Right cardiac atrium (tissue), 5 donors: ENCODE measurements at regions not wholly inside any gene's neighbourhood (a gene's known extent, or its start where the extent isn't known, plus 50 kb on each side); places are given as distances from the start of the nearest gene placed in this dataset.
"Not testable (repeated sequence)": the region's sequence is repeated elsewhere in the genome, so short reads cannot be mapped to it uniquely, and the experiment has no call there.

Experiments used
- ATAC-seq, 2 donors: fragments of 200-7000 bp; cut with Tn5 transposase; one replicate each; pipeline versions ENCODE4 v1.8.0 to v1.9.1; 2020; ENCODE audit warnings: moderate library complexity in 2 of 2, mild to moderate bottlenecking in 1 of 2
- DNase-seq, 3 donors: peaks; one replicate each; pipeline ENCODE4 v3.0.0-alpha.2; 2020
- H3K27ac ChIP-seq: one replicate; pipeline ENCODE4 v1.5.1; 2013; ENCODE audit warnings: mild to moderate bottlenecking, low read length, control low read depth, moderate library complexity
- H3K27me3 ChIP-seq: one replicate; pipeline ENCODE4 v1.6.1; 2013; ENCODE audit not compliant: control insufficient read depth, insufficient read depth
- H3K4me1 ChIP-seq: one replicate; pipeline ENCODE4 v1.6.1; 2013; ENCODE audit warnings: low read length; ENCODE audit not compliant: control insufficient read depth, insufficient read depth
- H3K4me3 ChIP-seq: one replicate; pipeline ENCODE4 v1.5.1; 2013; ENCODE audit warnings: low read length, control low read depth
- H3K9me3 ChIP-seq: one replicate; pipeline ENCODE4 v1.6.1; 2013; ENCODE audit warnings: low read length; ENCODE audit not compliant: control insufficient read depth
- WGBS: extraction: QIAGEN DNeasy Blood & Tissue Kit; methylation state at CpG from one replicate; pipeline ENCODE4 v1.1.7; 2013; 5-methylcytosine and 5-hydroxymethylcytosine counted together
- intact Hi-C, 4 donors: fragments of 100-400 bp; cut with DNase I; formaldehyde crosslinking; loops; one replicate each; pipeline versions ENCODE4 v1.11.0 to v1.14.0; 2022 to 2023
- donor health status: healthy with polysubstance abuse.
- donor health status: DM: no; HTN: yes; CAD: no.
- donor health status: DM: no; HTN: no; CAD: no.
- donor health status: DM: no; HTN: yes; CAD: no; lungs with severe emphysema.
- donor health status: DM: yes; HTN: yes; CAD: no.

- intact Hi-C loops, result loop anchor here in 1 of 4 donors (10.0 kb wide), 1 partner anchor 430 kb away; the partner anchor contains the start of gene ARL4A
- ATAC-seq (no peak), DNase-seq (no peak)
- Histone ChIP-seq H3K27ac (no peak overlapping the region), H3K27me3 (no peaks in the 10 kb centered on the region), H3K4me3 (no peak overlapping the region), H3K9me3 (no peaks in the 10 kb centered on the region), H3K4me1 (no peaks in the 10 kb centered on the region)
- 43% methylated on average over 5 of the region's 5 CpGs for WGBS
Observed at GRCh38 chr7:13115157-13115772, 427.8 kb downstream of the ARL4A start.

- Histone ChIP-seq H3K27me3 (no peaks in the 10 kb centered on the region), H3K4me1 (no peaks in the 10 kb centered on the region), H3K27ac (no peak overlapping the region), H3K4me3 (no peak overlapping the region), H3K9me3 (no peaks in the 10 kb centered on the region)
- no peak for ATAC-seq
- intact Hi-C loops, result loop anchor here in 1 of 4 donors (10.0 kb wide), 1 partner anchor 431 kb away; the partner anchor contains the start of gene ARL4A
- no peak for DNase-seq
Observed at GRCh38 chr7:13115855-13116254, 428.4 kb downstream of the ARL4A start.

- intact Hi-C loops, result loop anchor here in 1 of 4 donors (10.0 kb wide), 1 partner anchor 432 kb away; the partner anchor contains the start of gene ARL4A
Observed at GRCh38 chr7:13117103-13117502, 429.7 kb downstream of the ARL4A start.

GRCh38 chr7:13117592-13117991, 430.2 kb downstream of the ARL4A start:
- intact Hi-C loops, result loop anchor here in 1 of 4 donors (10.0 kb wide), 1 partner anchor 433 kb away; the partner anchor contains the start of gene ARL4A
- no peak for DNase-seq
- H3K4me3 ChIP-seq, result no peak overlapping the region
- no peaks in the 10 kb centered on the region for H3K9me3 ChIP-seq
- H3K27me3 ChIP-seq, result no peaks in the 10 kb centered on the region
- no peak for ATAC-seq
- H3K4me1 ChIP-seq, result no peaks in the 10 kb centered on the region
- H3K27ac ChIP-seq, result no peak overlapping the region

More at GRCh38 chr7:13117103-13117502, 429.7 kb downstream of the ARL4A start:
- no peak for ATAC-seq
- Histone ChIP-seq H3K4me1 (no peaks in the 10 kb centered on the region), H3K27ac (no peak overlapping the region), H3K4me3 (no peak overlapping the region), H3K27me3 (no peaks in the 10 kb centered on the region), H3K9me3 (no peaks in the 10 kb centered on the region)
- 37% methylated on average over 2 of the region's 2 CpGs for WGBS
- DNase-seq, result no peak

GRCh38 chr7:13124629-13125028, 437.2 kb downstream of the ARL4A start:
- H3K4me3 ChIP-seq, H3K9me3 ChIP-seq, intact Hi-C loops, ATAC-seq, DNase-seq, H3K27ac ChIP-seq, H3K27me3 ChIP-seq, H3K4me1 ChIP-seq: not testable (repeated sequence)
- WGBS, result 96% methylated on average over 2 of the region's 2 CpGs

GRCh38 chr7:13126347-13126746, 438.9 kb downstream of the ARL4A start:
- no peak overlapping the region for H3K27ac ChIP-seq
- no peak overlapping the region for H3K4me3 ChIP-seq
- intact Hi-C loops, result no loop called here
- no peaks in the 10 kb centered on the region for H3K4me1 ChIP-seq
- WGBS, result 87% methylated on average over 5 of the region's 5 CpGs
- no peak for ATAC-seq
- no peaks in the 10 kb centered on the region for H3K27me3 ChIP-seq
- no peak for DNase-seq
- H3K9me3 ChIP-seq, result no peaks in the 10 kb centered on the region

- intact Hi-C loops, result no loop called here
- H3K4me3 ChIP-seq, result no peak overlapping the region
- no peak for DNase-seq
- H3K9me3 ChIP-seq, result no peaks in the 10 kb centered on the region
- WGBS, result 89% methylated on average over 4 of the region's 4 CpGs
- no peak for ATAC-seq
- H3K27ac ChIP-seq, result no peak overlapping the region
- no peaks in the 10 kb centered on the region for H3K4me1 ChIP-seq
- H3K27me3 ChIP-seq, result no peaks in the 10 kb centered on the region
Observed at GRCh38 chr7:13130321-13130720, 442.9 kb downstream of the ARL4A start.

- intact Hi-C loops, ATAC-seq: not testable (repeated sequence)
- over 99% methylated on average over 3 of the region's 3 CpGs for WGBS
Observed at GRCh38 chr7:13130906-13131305, 443.5 kb downstream of the ARL4A start.

GRCh38 chr7:13132314-13132713, 444.9 kb downstream of the ARL4A start:
- H3K4me1 ChIP-seq, result no peaks in the 10 kb centered on the region
- no peak overlapping the region for H3K27ac ChIP-seq
- DNase-seq, result no peak
- H3K9me3 ChIP-seq, result no peaks in the 10 kb centered on the region
- intact Hi-C loops, result no loop called here
- H3K4me3 ChIP-seq, result no peak overlapping the region
- H3K27me3 ChIP-seq, result no peaks in the 10 kb centered on the region
- no peak for ATAC-seq

More at GRCh38 chr7:13130906-13131305, 443.5 kb downstream of the ARL4A start:
- not testable (repeated sequence) for H3K4me3 ChIP-seq, H3K4me1 ChIP-seq, H3K9me3 ChIP-seq, DNase-seq, H3K27ac ChIP-seq, H3K27me3 ChIP-seq

- DNase-seq, ATAC-seq, H3K9me3 ChIP-seq, H3K27ac ChIP-seq, H3K4me1 ChIP-seq, H3K27me3 ChIP-seq, H3K4me3 ChIP-seq, intact Hi-C loops: not testable (repeated sequence)
- 97% methylated on average over 6 of the region's 6 CpGs for whole genome bisulfite sequencing
Observed at GRCh38 chr7:13136345-13136744, 448.9 kb downstream of the ARL4A start.

GRCh38 chr7:13139436-13139835, 452.0 kb downstream of the ARL4A start:
- no peak for ATAC-seq
- Histone ChIP-seq H3K4me3 (no peak overlapping the region), H3K27ac (no peak overlapping the region), H3K9me3 (no peaks in the 10 kb centered on the region), H3K4me1 (no peaks in the 10 kb centered on the region), H3K27me3 (no peaks in the 10 kb centered on the region)
- intact Hi-C loops, result no loop called here
- no peak for DNase-seq
- WGBS, result 84% methylated on average over 2 of the region's 2 CpGs

GRCh38 chr7:13144673-13145072, 457.2 kb downstream of the ARL4A start:
- Histone ChIP-seq H3K4me1 (no peaks in the 10 kb centered on the region), H3K4me3 (no peak overlapping the region), H3K27ac (no peak overlapping the region), H3K27me3 (no peaks in the 10 kb centered on the region), H3K9me3 (no peaks in the 10 kb centered on the region)
- WGBS, result 57% methylated on average over 4 of the region's 4 CpGs
- ATAC-seq (peak in 1 of 2 donors; percentile 61), DNase-seq (peak in 1 of 3 donors; percentile 28)
- intact Hi-C loops, result no loop called here
